ENCODE measurements at regions not wholly inside any gene's neighbourhood (a gene's known extent, or its start where the extent isn't known, plus 50 kb on each side); places are given as distances from the start of the nearest gene placed in this dataset.

GRCh38 chr2:145845923-145846322 is 1326.0 kb upstream of the ZEB2 start:
- DNase-seq: no peak

GRCh38 chr2:145845207-145845894 is 1325.4 kb upstream of the ZEB2 start:
- no peak for DNase-seq

GRCh38 chr2:145841973-145842372 is 1322.1 kb upstream of the ZEB2 start:
- no peak for DNase-seq

GRCh38 chr2:145836986-145837385 is 1317.1 kb upstream of the ZEB2 start:
- no peak for DNase-seq

- no peak for DNase-seq
Observed at GRCh38 chr2:145835665-145836064, 1315.7 kb upstream of the ZEB2 start.

GRCh38 chr2:145832681-145833080 is 1312.8 kb upstream of the ZEB2 start:
- DNase-seq: no peak

GRCh38 chr2:145829931-145830330 is 1310.0 kb upstream of the ZEB2 start:
- no peak for DNase-seq

- no peak for DNase-seq
Observed at GRCh38 chr2:145827235-145827634, 1307.3 kb upstream of the ZEB2 start.

- DNase-seq: no peak
Observed at GRCh38 chr2:145824384-145824783, 1304.5 kb upstream of the ZEB2 start.

- DNase-seq: no peak
Observed at GRCh38 chr2:145822892-145823534, 1303.1 kb upstream of the ZEB2 start.

GRCh38 chr2:145820651-145821050 is 1300.7 kb upstream of the ZEB2 start:
- DNase-seq: no peak

GRCh38 chr2:145818890-145819504 is 1299.1 kb upstream of the ZEB2 start:
- no peak for DNase-seq

GRCh38 chr2:145815933-145816332 is 1296.0 kb upstream of the ZEB2 start:
- DNase-seq: no peak

GRCh38 chr2:145813481-145813880 is 1293.6 kb upstream of the ZEB2 start:
- no peak for DNase-seq

GRCh38 chr2:145812165-145812554 is 1292.2 kb upstream of the ZEB2 start:
- DNase-seq: no peak

GRCh38 chr2:145811276-145812164 is 1291.6 kb upstream of the ZEB2 start:
- DNase-seq: peak; percentile 64

GRCh38 chr2:145807968-145808367 is 1288.0 kb upstream of the ZEB2 start:
- no peak for DNase-seq

GRCh38 chr2:145807554-145807953 is 1287.6 kb upstream of the ZEB2 start:
- DNase-seq: no peak

GRCh38 chr2:145806546-145806945 is 1286.6 kb upstream of the ZEB2 start:
- DNase-seq: no peak

- no peak for DNase-seq
Observed at GRCh38 chr2:145802133-145802532, 1282.2 kb upstream of the ZEB2 start.

- DNase-seq: no peak
Observed at GRCh38 chr2:145801210-145801609, 1281.3 kb upstream of the ZEB2 start.

- DNase-seq: no peak
Observed at GRCh38 chr2:145800151-145801091, 1280.5 kb upstream of the ZEB2 start.

Measured in OCI-M1 (cell line).